GM18502 (cell line): ENCODE measurements at regions not wholly inside any gene's neighbourhood (a gene's known extent, or its start where the extent isn't known, plus 50 kb on each side); places are given as distances from the start of the nearest gene placed in this dataset.

Source experiments
- ATAC-seq: cut with Tn5 transposase; IDR thresholded peaks from one replicate; pipeline ENCODE4 v1.9.1; 2021; ENCODE audit warnings: mild to moderate bottlenecking; ENCODE audit not compliant: unreplicated experiment, poor library complexity

GRCh38 chr6:165988757-165989456 is 178.7 kb downstream of the TBXT start:
- no peak for ATAC-seq

DNA sequence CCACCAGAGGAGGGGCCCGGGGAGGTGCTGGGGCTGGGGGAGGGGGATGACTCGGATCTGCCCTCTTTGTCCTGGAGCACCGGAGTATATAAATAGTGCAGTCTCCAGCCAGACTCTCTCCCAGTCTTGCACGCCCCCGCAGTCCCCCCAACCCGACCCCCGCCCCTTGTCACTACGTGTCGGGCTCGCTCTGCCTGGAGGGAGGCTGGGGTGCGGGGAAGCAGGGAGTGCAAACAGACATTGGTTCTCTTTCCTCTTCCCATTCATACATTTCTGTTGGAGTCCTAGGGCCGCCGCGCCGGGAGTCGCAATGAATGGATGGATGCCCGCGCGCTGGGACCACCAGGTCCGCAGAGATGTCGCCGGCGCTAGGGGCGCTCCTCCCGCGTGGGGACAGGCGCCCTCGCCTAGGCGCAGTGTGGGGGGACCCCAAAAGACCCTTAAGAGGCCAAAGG is 179.3 kb downstream of the TBXT start:
- no peak for ATAC-seq

DNA sequence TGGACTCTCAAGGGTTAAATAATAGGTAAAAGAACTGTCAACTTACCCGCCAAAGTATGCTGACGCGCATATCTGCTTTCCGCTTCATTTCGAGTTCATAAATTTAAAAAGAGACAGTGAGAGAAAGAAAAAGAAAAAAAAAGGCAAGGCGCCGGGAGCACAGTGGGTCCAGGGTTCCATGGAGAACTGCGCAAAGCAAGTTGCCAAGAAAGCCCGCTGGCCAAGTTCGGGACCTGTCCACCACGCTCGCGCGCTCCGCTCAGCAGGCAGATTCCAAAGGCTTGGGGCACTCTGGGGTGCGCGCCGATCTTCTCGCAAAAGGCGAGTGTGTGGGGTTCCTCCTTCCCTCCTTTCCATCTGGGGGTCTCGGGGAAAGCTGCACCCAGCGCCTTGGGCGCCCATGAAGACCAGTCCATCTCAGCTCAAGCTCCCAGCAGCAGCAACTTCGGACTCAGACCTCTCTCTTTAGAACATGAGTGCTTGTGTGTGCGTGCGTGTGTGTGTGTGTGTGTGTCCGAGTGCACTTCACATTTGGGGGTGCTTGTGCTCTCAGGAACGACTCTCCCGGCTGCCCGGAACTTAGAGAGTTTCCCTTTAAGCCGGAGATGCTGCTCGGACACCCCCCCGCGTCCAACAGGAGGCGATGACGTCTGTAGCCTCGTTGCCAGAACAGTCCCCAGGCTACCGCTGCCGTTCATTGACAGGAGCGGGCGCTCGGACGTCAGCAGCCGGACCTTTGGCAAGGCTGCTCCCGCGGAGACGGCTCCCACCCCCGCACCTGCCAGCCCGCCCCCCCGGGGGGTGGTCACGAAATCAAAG is 180.0 kb downstream of the TBXT start:
- no peak for ATAC-seq

GRCh38 chr6:165986914-165987482 is 180.7 kb downstream of the TBXT start:
- ATAC-seq = no peak

- no peak for ATAC-seq
Measured at GRCh38 chr6:165986311-165986913, 181.2 kb downstream of the TBXT start.

- ATAC-seq = no peak
Measured at GRCh38 chr6:165985806-165986299, 181.8 kb downstream of the TBXT start.

- ATAC-seq = no peak
Measured at GRCh38 chr6:165985281-165985805, 182.3 kb downstream of the TBXT start.

- no peak for ATAC-seq
Measured at GRCh38 chr6:165984729-165985275, 182.8 kb downstream of the TBXT start.

- no peak for ATAC-seq
Measured at GRCh38 chr6:165983112-165984072, 184.3 kb downstream of the TBXT start.

GRCh38 chr6:165978476-165978875 is 189.2 kb downstream of the TBXT start:
- no peak for ATAC-seq

DNA sequence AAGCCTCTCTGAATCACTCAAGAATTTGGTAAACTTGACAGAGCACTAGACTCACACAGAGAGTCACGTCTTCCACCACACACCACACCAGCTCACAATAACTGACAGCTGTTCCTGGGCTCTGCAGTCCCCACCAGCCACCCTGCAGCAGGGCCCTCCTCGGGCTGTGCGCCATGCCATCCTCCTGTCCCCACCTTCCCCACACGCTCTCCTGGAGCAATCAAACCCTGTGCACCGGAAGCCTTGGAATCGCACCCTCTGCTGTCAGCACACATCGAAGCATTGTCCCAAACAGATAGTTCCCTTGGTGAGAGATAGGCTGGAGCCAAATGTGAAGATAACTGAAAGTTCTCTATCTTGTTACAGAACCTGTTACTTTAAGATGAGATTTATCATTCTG is 191.0 kb downstream of the TBXT start:
- ATAC-seq = no peak

DNA sequence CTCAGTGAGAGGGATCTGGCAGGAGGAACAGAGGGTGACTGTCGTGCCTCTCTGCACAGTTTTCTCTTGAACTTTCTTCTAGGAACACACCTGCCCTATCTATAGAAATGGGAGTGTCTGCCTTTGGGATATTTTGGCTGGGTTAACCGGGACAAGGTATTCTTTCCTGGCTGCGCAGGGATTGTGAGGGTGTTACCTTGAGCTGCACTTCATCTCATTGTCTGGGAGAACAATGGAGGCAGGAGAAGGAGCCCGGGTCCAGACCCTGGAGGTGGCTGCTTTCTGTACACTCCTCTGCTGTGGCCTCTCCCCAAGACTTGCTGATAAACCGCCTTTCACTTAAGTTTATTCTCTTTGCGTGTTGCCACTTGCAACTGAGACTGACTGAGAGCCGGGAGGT is 192.8 kb downstream of the TBXT start:
- ATAC-seq = no peak

DNA sequence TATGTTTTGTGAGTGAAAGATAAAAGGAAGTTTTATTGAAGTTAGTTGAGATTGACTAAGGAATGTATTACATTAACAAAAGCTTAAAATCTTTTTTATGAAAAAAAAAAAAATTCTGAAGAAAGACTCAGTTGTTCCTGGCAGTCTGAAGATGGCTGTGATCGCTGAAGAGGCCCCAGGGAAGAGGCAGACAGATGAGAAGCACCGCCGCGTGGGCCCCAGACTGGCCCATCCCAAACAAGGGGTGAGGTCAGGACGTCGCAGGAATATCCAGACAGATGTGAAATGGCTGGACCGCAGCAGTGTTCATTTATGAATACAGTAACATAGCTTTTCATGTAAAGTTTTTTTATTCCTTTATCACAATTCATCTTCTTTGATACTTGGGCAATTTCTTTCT is 194.2 kb downstream of the TBXT start:
- ATAC-seq = no peak

DNA sequence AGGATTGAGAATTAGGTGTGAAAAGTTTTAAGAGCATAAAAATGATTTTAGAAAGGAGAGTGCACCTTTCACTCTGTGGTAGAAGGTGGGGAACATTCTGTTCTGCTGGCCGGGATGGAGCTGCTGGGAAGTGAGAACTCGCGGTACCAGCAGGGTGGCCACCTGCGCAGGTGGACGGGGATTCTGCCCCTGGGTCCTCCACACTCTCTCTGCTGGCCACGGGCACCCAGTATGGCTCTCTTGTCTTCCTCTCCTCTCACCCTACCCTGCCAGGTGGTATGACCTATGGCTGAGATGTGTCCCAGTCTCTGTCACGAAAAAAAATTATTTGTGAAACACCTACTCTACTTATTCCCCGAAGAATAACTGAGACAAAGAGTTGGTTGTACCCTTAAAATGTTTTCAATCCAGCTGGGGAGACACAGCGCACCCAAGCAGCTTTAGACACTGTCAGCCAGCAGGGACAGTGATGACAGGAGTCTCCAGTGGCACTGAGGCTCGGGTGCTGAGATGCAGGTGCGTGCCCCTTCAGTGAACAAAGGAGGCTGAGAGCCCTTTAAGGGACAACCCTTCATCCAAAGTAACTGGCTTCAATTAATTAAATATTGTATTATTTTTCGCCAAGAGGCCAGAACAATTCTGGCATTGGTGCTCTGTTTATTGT is 195.4 kb downstream of the TBXT start:
- no peak for ATAC-seq

DNA sequence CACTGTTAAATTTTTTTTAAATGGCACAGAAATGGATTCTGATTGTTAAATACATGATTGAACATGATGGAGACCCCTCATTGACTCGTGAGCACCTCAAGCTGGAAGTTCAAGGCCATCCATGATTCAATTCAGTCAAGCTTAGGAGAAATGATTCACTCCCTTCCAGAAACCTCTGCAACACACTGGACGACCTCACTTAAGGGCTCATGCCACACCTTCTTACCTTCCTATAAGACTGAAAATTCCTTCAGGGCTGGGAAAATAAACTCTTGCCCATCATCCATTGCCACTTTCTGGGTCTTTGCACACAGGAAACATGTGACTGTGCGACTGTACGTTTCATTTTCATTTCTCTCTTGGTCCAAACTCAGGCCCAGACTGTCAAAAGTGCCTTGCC is 196.4 kb downstream of the TBXT start:
- ATAC-seq = no peak

DNA sequence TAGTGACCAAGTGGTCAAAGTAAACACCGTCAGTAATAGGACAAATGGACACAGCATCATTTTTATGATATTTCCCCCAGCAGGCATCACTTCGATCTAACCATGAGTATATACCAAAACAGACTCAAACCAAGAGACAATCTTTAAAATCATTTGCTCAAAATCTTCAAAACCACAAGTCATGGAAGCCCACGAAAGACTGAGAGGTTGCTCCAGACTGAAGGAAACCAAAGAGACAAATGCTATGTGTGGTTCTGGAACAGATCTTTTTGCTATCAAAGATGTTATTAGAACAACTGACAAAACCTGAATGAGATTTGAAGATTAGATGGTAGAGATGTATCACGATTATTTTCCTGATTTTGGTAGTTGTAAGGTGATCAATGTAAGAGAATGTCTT is 197.7 kb downstream of the TBXT start:
- no peak for ATAC-seq

DNA sequence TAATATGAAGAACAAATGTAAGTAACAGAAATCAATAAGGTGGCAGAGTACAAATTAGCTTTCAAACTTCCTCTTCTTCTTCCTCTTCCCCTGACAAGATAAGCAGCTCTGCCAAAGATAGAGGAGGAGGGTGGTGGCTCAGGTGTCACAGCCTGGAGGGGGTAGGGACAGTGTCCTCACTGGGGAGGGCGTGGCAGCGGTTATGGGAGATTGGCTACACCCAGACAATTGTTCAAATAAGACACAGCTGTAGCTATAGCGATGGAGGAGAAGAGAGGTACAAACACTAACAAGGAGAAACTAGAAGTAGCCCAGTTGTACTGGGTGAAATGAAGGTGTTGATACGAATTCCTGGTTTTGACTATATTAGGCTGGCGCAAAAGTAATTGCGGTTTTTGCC is 198.5 kb downstream of the TBXT start:
- ATAC-seq = no peak

- ATAC-seq = no peak
Measured at GRCh38 chr6:165968408-165968807, 199.2 kb downstream of the TBXT start.
